ENCODE measurements at regions not wholly inside any gene's neighbourhood (a gene's known extent, or its start where the extent isn't known, plus 50 kb on each side); places are given as distances from the start of the nearest gene placed in this dataset.

GRCh38 chr10:9913876-9914514 is 1103.7 kb upstream of the CELF2 start:
- H3K4me3 ChIP-seq = no peak overlapping the region
- intact Hi-C loops (cut with DNase I) = no loop called here
- no peaks in the 10 kb centered on the region for H3K4me1 ChIP-seq
- H3K9me3 ChIP-seq = no peaks in the 10 kb centered on the region
- no peaks in the 10 kb centered on the region for H3K27me3 ChIP-seq
- DNase-seq (ENCODE audit: extremely low spot score in 2 of 2) = no peak
- H3K36me3 ChIP-seq = no peaks in the 10 kb centered on the region
- no peak for TF ChIP-seq POLR2AphosphoS5 (IDR thresholded peaks at IDR 0.05; ENCODE audit: insufficient read depth in 1 of 2, low read depth in 1 of 2)
- no peak for TF ChIP-seq CTCF (IDR thresholded peaks at IDR 0.05)
- TF ChIP-seq POLR2A (IDR thresholded peaks at IDR 0.05) = no peak
- H3K27ac ChIP-seq = no peak overlapping the region

GRCh38 chr10:9921544-9921943 is 1096.1 kb upstream of the CELF2 start:
- H3K4me3 ChIP-seq = no peak overlapping the region
- intact Hi-C loops (cut with DNase I) = no loop called here
- H3K27ac ChIP-seq = no peak overlapping the region
- H3K4me1 ChIP-seq = no peaks in the 10 kb centered on the region
- no peaks in the 10 kb centered on the region for H3K9me3 ChIP-seq
- no peak for DNase-seq (ENCODE audit: extremely low spot score in 2 of 2)
- H3K36me3 ChIP-seq = no peaks in the 10 kb centered on the region
- no peaks in the 10 kb centered on the region for H3K27me3 ChIP-seq
- TF ChIP-seq CTCF (IDR thresholded peaks at IDR 0.05) = no peak
- TF ChIP-seq POLR2A (IDR thresholded peaks at IDR 0.05) = no peak
- no peak for TF ChIP-seq POLR2AphosphoS5 (IDR thresholded peaks at IDR 0.05; ENCODE audit: insufficient read depth in 1 of 2, low read depth in 1 of 2)

- Histone ChIP-seq H3K27me3 (no peaks in the 10 kb centered on the region), H3K4me3 (no peak overlapping the region), H3K27ac (no peak overlapping the region), H3K4me1 (no peaks in the 10 kb centered on the region), H3K9me3 (no peaks in the 10 kb centered on the region), H3K36me3 (no peaks in the 10 kb centered on the region)
- DNase-seq (ENCODE audit: extremely low spot score in 2 of 2) = no peak
- TF ChIP-seq POLR2A (IDR thresholded peaks at IDR 0.05) (no peak), POLR2AphosphoS5 (IDR thresholded peaks at IDR 0.05; ENCODE audit: insufficient read depth in 1 of 2, low read depth in 1 of 2) (no peak)
- intact Hi-C loops (cut with DNase I) = no loop called here
These were observed 1095.4 kb upstream of the CELF2 start for GRCh38 chr10:9922126-9922870.

GRCh38 chr10:9926003-9926402 is 1091.7 kb upstream of the CELF2 start:
- no peak for DNase-seq (ENCODE audit: extremely low spot score in 2 of 2)
- Histone ChIP-seq H3K36me3 (no peaks in the 10 kb centered on the region), H3K27me3 (no peaks in the 10 kb centered on the region), H3K27ac (no peak overlapping the region), H3K9me3 (no peaks in the 10 kb centered on the region), H3K4me1 (no peaks in the 10 kb centered on the region), H3K4me3 (no peak overlapping the region)
- intact Hi-C loops (cut with DNase I) = no loop called here
- TF ChIP-seq CTCF (IDR thresholded peaks at IDR 0.05) = no peak
- no peak for TF ChIP-seq POLR2AphosphoS5 (IDR thresholded peaks at IDR 0.05; ENCODE audit: insufficient read depth in 1 of 2, low read depth in 1 of 2)
- TF ChIP-seq POLR2A (IDR thresholded peaks at IDR 0.05) = no peak

GRCh38 chr10:9926881-9927280 is 1090.8 kb upstream of the CELF2 start:
- H3K4me1 ChIP-seq = no peaks in the 10 kb centered on the region
- TF ChIP-seq POLR2AphosphoS5 (IDR thresholded peaks at IDR 0.05; ENCODE audit: insufficient read depth in 1 of 2, low read depth in 1 of 2) (no peak), POLR2A (IDR thresholded peaks at IDR 0.05) (no peak), CTCF (IDR thresholded peaks at IDR 0.05) (no peak)
- DNase-seq (ENCODE audit: extremely low spot score in 2 of 2) = no peak
- H3K9me3 ChIP-seq = no peaks in the 10 kb centered on the region
- H3K27ac ChIP-seq = no peak overlapping the region
- H3K27me3 ChIP-seq = no peaks in the 10 kb centered on the region
- no peaks in the 10 kb centered on the region for H3K36me3 ChIP-seq
- no peak overlapping the region for H3K4me3 ChIP-seq
- intact Hi-C loops (cut with DNase I) = no loop called here
